DND-41 (cell line): ENCODE measurements at regions not wholly inside any gene's neighbourhood (a gene's known extent, or its start where the extent isn't known, plus 50 kb on each side); places are given as distances from the start of the nearest gene placed in this dataset.
A peak's percentile ranks its signal among the peaks of the same experiment; 100 is the strongest.

Source experiments
- ATAC-seq: fragments of 200-7000 bp; cut with Tn5 transposase; 3 replicates; pipeline ENCODE4 v1.9.1; 2021; ENCODE audit warnings: low read depth; ENCODE audit not compliant: insufficient read depth
- DNase-seq: peaks from one replicate; pipeline ENCODE4 v3.0.0-alpha.2; 2020
- H2AFZ ChIP-seq: 2 replicates; pipeline ENCODE4 v1.6.0; 2012; ENCODE audit warnings: low read depth, low read length
- H3K27ac ChIP-seq: 2 replicates; pipeline ENCODE4 v1.5.1; 2012; ENCODE audit warnings: low read length, inconsistent platforms
- H3K27me3 ChIP-seq: fragments of 200-600 bp; sonication (generic); 2 replicates; pipeline ENCODE4 v1.6.0; 2012; ENCODE audit warnings: low read length, mild to moderate bottlenecking, inconsistent platforms; ENCODE audit not compliant: insufficient read depth, poor library complexity
- H3K36me3 ChIP-seq: 2 replicates; pipeline ENCODE4 v1.5.1; 2012; ENCODE audit warnings: low read length, inconsistent platforms; ENCODE audit not compliant: insufficient read depth
- H3K4me1 ChIP-seq: 2 replicates; pipeline ENCODE4 v1.5.1; 2012; ENCODE audit warnings: mild to moderate bottlenecking, low read length; ENCODE audit not compliant: insufficient read depth
- H3K4me2 ChIP-seq: 2 replicates; pipeline ENCODE4 v1.6.0; 2012; ENCODE audit warnings: mild to moderate bottlenecking, moderate library complexity, low read length, inconsistent platforms; ENCODE audit not compliant: insufficient read depth
- H3K4me3 ChIP-seq, 2 experiments: fragments of 200-600 bp in 1 of 2; shearing (Covaris generic) in 1 of 2; 2 replicates each; pipeline ENCODE4 v1.5.1; 2012 to 2016; ENCODE audit warnings: inconsistent platforms in 2 of 2, low read length in 2 of 2, mild to moderate bottlenecking in 2 of 2, low read depth in 1 of 2, moderate library complexity in 1 of 2
- H3K79me2 ChIP-seq: 2 replicates; pipeline ENCODE4 v1.6.0; 2012; ENCODE audit warnings: low read length, inconsistent platforms; ENCODE audit not compliant: insufficient read depth
- H3K9ac ChIP-seq: 2 replicates; pipeline ENCODE4 v1.6.0; 2012; ENCODE audit warnings: low read depth, mild to moderate bottlenecking, inconsistent platforms, low read length, moderate library complexity
- H3K9me3 ChIP-seq: 2 replicates; pipeline ENCODE4 v1.5.1; 2012; ENCODE audit warnings: low read length, moderate library complexity, mild to moderate bottlenecking, inconsistent platforms; ENCODE audit not compliant: insufficient read depth, severe bottlenecking
- H4K20me1 ChIP-seq: 2 replicates; pipeline ENCODE4 v1.6.0; 2012; ENCODE audit warnings: low read length; ENCODE audit not compliant: insufficient read depth
- CTCF ChIP-seq: IDR thresholded peaks from 2 replicates; pipeline ENCODE4 v1.5.1; 2012; ENCODE audit warnings: borderline replicate concordance, low read length, moderate library complexity, mild to moderate bottlenecking; ENCODE audit not compliant: poor library complexity, severe bottlenecking; ENCODE audit errors: extremely low read depth
- EZH2 ChIP-seq: IDR thresholded peaks from 3 replicates; pipeline ENCODE4 v1.6.1; 2012; ENCODE audit warnings: borderline replicate concordance, low read depth, mild to moderate bottlenecking, moderate library complexity, low read length, inconsistent platforms; ENCODE audit not compliant: severe bottlenecking

- Histone ChIP-seq H4K20me1 (no peaks in the 10 kb centered on the region), H3K27ac (peak overlapping the region; percentile 82), H3K79me2 (no peaks in the 10 kb centered on the region), H3K4me1 (peaks cover 31% of the 10 kb centered on the region), H3K27me3 (no peaks in the 10 kb centered on the region), H3K4me3 (no peak overlapping the region; a peak in 1 of 4 replicates), H3K4me2 (peak overlapping the region; percentile 59), H3K9me3 (no peaks in the 10 kb centered on the region), H2AFZ (peak overlapping the region; percentile 67), H3K9ac (peak overlapping the region; percentile 42), H3K36me3 (no peaks in the 10 kb centered on the region)
- ATAC-seq (peak; percentile 56), DNase-seq (no peak)
- TF ChIP-seq CTCF: no peak
- TF ChIP-seq EZH2: no peak
Observed at GRCh38 chr12:75703131-75703530, 191.7 kb upstream of the KRR1 start.

DNA sequence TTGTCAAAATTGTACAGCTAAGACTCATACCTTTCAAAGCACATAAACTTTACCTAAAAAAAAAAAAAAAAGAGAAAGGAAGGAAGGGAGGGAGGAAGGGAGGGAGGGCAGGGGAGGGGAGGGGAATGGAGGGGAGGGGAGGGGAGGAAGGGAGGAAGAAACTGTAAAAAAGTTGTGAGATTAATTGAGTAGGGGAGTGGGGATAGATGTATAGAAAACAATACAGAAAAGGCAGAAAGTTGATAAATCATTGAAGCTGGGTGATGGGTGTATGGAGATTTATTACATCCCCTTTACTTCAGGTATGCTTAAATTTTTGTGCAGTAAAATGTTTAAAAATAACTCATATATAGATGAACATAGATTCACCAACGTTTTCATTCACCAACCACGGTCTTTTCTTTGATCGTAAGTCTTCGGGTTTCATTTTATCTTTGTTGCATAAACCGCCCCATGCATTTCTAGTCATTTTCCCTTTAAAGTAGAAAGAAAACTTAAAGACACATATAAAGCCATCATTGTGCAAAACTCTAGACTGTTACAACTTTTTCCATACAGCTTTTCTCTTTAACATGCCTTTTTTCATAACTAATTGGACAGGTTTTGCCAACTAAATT lies 191.2 kb upstream of the KRR1 start:
- TF ChIP-seq CTCF: no peak
- no peak for TF ChIP-seq EZH2

GRCh38 chr12:75701859-75702258 lies 190.4 kb upstream of the KRR1 start:
- H3K4me2 ChIP-seq: peak overlapping the region; percentile 36
- no peaks in the 10 kb centered on the region for H4K20me1 ChIP-seq
- peak overlapping the region in 1 of 2 experiments; percentile 22; a peak in 1 of 4 replicates for H3K4me3 ChIP-seq
- H3K27me3 ChIP-seq: no peaks in the 10 kb centered on the region
- TF ChIP-seq EZH2 (no peak), CTCF (no peak)
- H3K36me3 ChIP-seq: no peaks in the 10 kb centered on the region
- H3K4me1 ChIP-seq: peaks cover 29% of the 10 kb centered on the region
- H3K27ac ChIP-seq: peak overlapping the region; percentile 72
- ATAC-seq (0 out of 3 replicates have a peak, but pooled peaks have one; percentile 20), DNase-seq (no peak)
- H3K9ac ChIP-seq: 0 out of 2 replicates have a peak overlapping the region, but pooled peaks have one; percentile 20
- H3K79me2 ChIP-seq: no peaks in the 10 kb centered on the region
- peak overlapping the region; percentile 47; the same call in 1 of the 2 replicates for H2AFZ ChIP-seq
- no peaks in the 10 kb centered on the region for H3K9me3 ChIP-seq

More for the DNA sequence above, 191.2 kb upstream of the KRR1 start:
- peak overlapping the region; percentile 59 for H3K4me2 ChIP-seq
- H3K27ac ChIP-seq: peak overlapping the region; percentile 82
- ATAC-seq (peak; percentile 76), DNase-seq (peak; percentile 43)
- H3K9ac ChIP-seq: peak overlapping the region; percentile 42
- no peaks in the 10 kb centered on the region for H4K20me1 ChIP-seq
- peaks cover 31% of the 10 kb centered on the region for H3K4me1 ChIP-seq
- peak overlapping the region in 1 of 2 experiments; percentile 42; a peak in 2 of 4 replicates for H3K4me3 ChIP-seq
- H3K36me3 ChIP-seq: no peaks in the 10 kb centered on the region
- no peaks in the 10 kb centered on the region for H3K9me3 ChIP-seq
- no peaks in the 10 kb centered on the region for H3K79me2 ChIP-seq
- no peaks in the 10 kb centered on the region for H3K27me3 ChIP-seq
- H2AFZ ChIP-seq: peak overlapping the region; percentile 67
